ENCODE measurements at regions not wholly inside any gene's neighbourhood (a gene's known extent, or its start where the extent isn't known, plus 50 kb on each side); places are given as distances from the start of the nearest gene placed in this dataset.

GRCh38 chr4:189081826-189082225, 858.8 kb upstream of the FRG1 start:
- H3K36me3 Mint-ChIP-seq (ENCODE audit: low read depth), result no peaks in the 10 kb centered on the region
- ATAC-seq (no peak), DNase-seq (no peak)
- no peak overlapping the region for H3K27ac Mint-ChIP-seq
- intact Hi-C loops (cut with DNase I, micrococcal nuclease), result no loop called here
- H3K9me3 Mint-ChIP-seq (ENCODE audit: low read depth), result peaks cover 9% of the 10 kb centered on the region
- POLR2A ChIA-PET, result no interaction called here
- no peaks in the 10 kb centered on the region for H3K4me1 Mint-ChIP-seq
- no peak overlapping the region for H3K4me3 Mint-ChIP-seq
- H3K27me3 Mint-ChIP-seq, result no peaks in the 10 kb centered on the region
- CTCF ChIA-PET, result no interaction called here

GRCh38 chr4:189083769-189084168, 856.9 kb upstream of the FRG1 start:
- ChIA-PET POLR2A (no interaction called here), CTCF (no interaction called here)
- Mint-ChIP-seq H3K9me3 (ENCODE audit: low read depth) (peaks cover 10% of the 10 kb centered on the region), H3K27me3 (no peaks in the 10 kb centered on the region), H3K36me3 (ENCODE audit: low read depth) (no peaks in the 10 kb centered on the region), H3K4me1 (no peaks in the 10 kb centered on the region), H3K27ac (no peak overlapping the region), H3K4me3 (no peak overlapping the region)
- intact Hi-C loops (cut with DNase I, micrococcal nuclease), result no loop called here
- no peak for ATAC-seq
- no peak for DNase-seq

GRCh38 chr4:189084671-189085070, 856.0 kb upstream of the FRG1 start:
- ChIA-PET CTCF (no interaction called here), POLR2A (no interaction called here)
- DNase-seq, result no peak
- H3K27me3 Mint-ChIP-seq, result no peaks in the 10 kb centered on the region
- no peak overlapping the region for H3K27ac Mint-ChIP-seq
- no peak for ATAC-seq
- no peak overlapping the region for H3K4me3 Mint-ChIP-seq
- no peaks in the 10 kb centered on the region for H3K4me1 Mint-ChIP-seq
- no peaks in the 10 kb centered on the region for H3K36me3 Mint-ChIP-seq (ENCODE audit: low read depth)
- peaks cover 12% of the 10 kb centered on the region for H3K9me3 Mint-ChIP-seq (ENCODE audit: low read depth)
- intact Hi-C loops (cut with DNase I, micrococcal nuclease), result no loop called here

DNA sequence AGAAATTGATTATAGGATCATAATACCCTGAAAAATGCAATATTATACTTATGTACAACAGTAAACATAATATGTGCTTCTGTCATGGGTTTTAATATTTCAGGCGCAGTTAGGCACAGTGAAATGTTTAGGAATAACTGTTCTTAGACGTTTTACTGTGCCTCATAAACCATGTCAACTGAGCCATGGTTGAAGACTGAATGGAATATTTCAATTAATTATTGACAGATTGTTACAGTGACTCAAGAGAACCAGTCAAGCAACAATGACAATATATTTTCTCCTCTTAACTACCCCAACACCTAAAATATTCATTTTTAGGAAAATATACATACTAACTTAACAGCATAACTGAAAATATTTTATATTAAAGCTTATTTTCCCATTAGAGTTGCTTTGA, 852.7 kb upstream of the FRG1 start:
- ChIA-PET CTCF (no interaction called here), POLR2A (no interaction called here)
- Mint-ChIP-seq H3K36me3 (ENCODE audit: low read depth) (no peaks in the 10 kb centered on the region), H3K27ac (no peak overlapping the region), H3K9me3 (ENCODE audit: low read depth) (peaks cover 14% of the 10 kb centered on the region), H3K27me3 (no peaks in the 10 kb centered on the region), H3K4me1 (no peaks in the 10 kb centered on the region), H3K4me3 (no peak overlapping the region)
- ATAC-seq (no peak), DNase-seq (no peak)
- intact Hi-C loops (cut with DNase I, micrococcal nuclease), result no loop called here

- POLR2A ChIA-PET, result no interaction called here
Measured at GRCh38 chr4:189088780-189089179, 851.9 kb upstream of the FRG1 start.

DNA sequence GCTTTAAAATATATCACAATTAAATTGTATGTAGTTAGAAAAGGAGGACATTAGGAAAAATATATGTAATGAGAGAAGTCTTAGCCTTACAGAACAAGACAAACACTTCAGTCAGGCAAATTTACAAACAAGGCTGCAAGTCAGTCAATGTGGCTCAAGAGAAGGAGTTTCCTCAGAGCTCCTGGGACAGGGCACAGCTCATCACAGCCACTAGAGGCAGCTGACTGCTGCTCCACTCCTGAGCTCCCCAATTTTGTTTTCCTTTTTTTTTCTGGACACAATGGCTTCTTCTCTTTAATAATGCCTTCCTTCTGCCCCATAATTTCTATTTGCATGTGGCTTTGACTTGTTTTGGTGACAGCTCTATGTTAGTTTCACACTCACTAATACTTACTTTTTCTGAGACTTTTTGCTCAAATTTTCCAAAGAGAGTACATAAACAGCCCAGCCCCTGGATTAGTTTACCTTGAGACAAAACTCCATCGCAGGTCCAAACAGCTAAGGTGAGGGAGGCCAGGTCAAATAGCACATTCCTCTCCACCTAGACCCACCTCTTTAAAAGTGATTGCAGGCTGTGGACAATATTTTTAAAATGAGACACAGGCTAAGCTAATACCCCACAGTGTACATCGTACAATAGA, 850.4 kb upstream of the FRG1 start:
- peaks cover 11% of the 10 kb centered on the region for H3K9me3 Mint-ChIP-seq (ENCODE audit: low read depth)
- no peak overlapping the region for H3K4me3 Mint-ChIP-seq
- no peak for DNase-seq
- no peaks in the 10 kb centered on the region for H3K36me3 Mint-ChIP-seq (ENCODE audit: low read depth)
- no peaks in the 10 kb centered on the region for H3K4me1 Mint-ChIP-seq
- POLR2A ChIA-PET, result interaction anchor here (0.6 kb wide), 1 partner anchor 31 kb away, joined by 5 read pairs; no protein-coding TSS in a partner anchor
- no peaks in the 10 kb centered on the region for H3K27me3 Mint-ChIP-seq
- no peak overlapping the region for H3K27ac Mint-ChIP-seq
- CTCF ChIA-PET, result interaction anchor here (0.8 kb wide), 1 partner anchor 27 kb away, joined by 3 read pairs; no protein-coding TSS in a partner anchor
- intact Hi-C loops (cut with DNase I, micrococcal nuclease), result no loop called here
- ATAC-seq, result no peak

More at GRCh38 chr4:189088780-189089179, 851.9 kb upstream of the FRG1 start:
- Mint-ChIP-seq H3K4me3 (no peak overlapping the region), H3K36me3 (ENCODE audit: low read depth) (no peaks in the 10 kb centered on the region), H3K4me1 (no peaks in the 10 kb centered on the region), H3K27me3 (no peaks in the 10 kb centered on the region), H3K27ac (no peak overlapping the region), H3K9me3 (ENCODE audit: low read depth) (peaks cover 14% of the 10 kb centered on the region)
- CTCF ChIA-PET, result no interaction called here
- DNase-seq, result no peak
- intact Hi-C loops (cut with DNase I, micrococcal nuclease), result no loop called here
- no peak for ATAC-seq

GRCh38 chr4:189092581-189092980, 848.1 kb upstream of the FRG1 start:
- ChIA-PET CTCF (no interaction called here), POLR2A (no interaction called here)
- ATAC-seq (no peak), DNase-seq (peak; percentile 5)
- Mint-ChIP-seq H3K27me3 (no peaks in the 10 kb centered on the region), H3K27ac (no peak overlapping the region), H3K36me3 (ENCODE audit: low read depth) (no peaks in the 10 kb centered on the region), H3K4me3 (no peak overlapping the region), H3K9me3 (ENCODE audit: low read depth) (peaks cover 11% of the 10 kb centered on the region), H3K4me1 (no peaks in the 10 kb centered on the region)
- intact Hi-C loops (cut with DNase I, micrococcal nuclease), result no loop called here

DNA sequence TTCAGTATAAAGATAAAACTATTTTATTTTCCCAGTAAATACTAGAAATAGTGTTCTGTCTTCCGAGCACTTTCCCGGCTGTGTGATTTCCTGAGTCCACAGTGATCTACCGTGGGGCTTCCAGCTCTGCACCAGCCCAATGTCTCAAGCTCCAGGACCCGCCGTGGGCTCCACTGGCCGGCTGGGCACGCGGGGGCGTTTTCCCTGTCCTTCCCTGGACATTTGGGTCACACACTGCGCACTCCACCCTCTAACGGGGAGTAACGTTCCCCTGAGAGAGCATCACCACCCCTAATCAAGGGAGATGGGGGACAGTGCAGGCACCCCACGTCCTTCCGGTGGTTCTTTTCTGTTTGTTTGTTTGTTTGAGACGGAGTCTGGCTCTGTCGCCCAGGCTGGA, 844.6 kb upstream of the FRG1 start:
- Mint-ChIP-seq H3K4me1 (no peaks in the 10 kb centered on the region), H3K36me3 (ENCODE audit: low read depth) (no peaks in the 10 kb centered on the region), H3K9me3 (ENCODE audit: low read depth) (peaks cover 6% of the 10 kb centered on the region), H3K27me3 (no peaks in the 10 kb centered on the region), H3K4me3 (no peak overlapping the region), H3K27ac (no peak overlapping the region)
- ChIA-PET POLR2A (no interaction called here), CTCF (no interaction called here)
- DNase-seq (no peak), ATAC-seq (no peak)
- intact Hi-C loops (cut with DNase I, micrococcal nuclease), result no loop called here

GRCh38 chr4:189096717-189097116, 844.0 kb upstream of the FRG1 start:
- ChIA-PET POLR2A (no interaction called here), CTCF (no interaction called here)
- no peaks in the 10 kb centered on the region for H3K4me1 Mint-ChIP-seq
- H3K9me3 Mint-ChIP-seq (ENCODE audit: low read depth), result peaks cover 6% of the 10 kb centered on the region
- no peak overlapping the region for H3K4me3 Mint-ChIP-seq
- H3K36me3 Mint-ChIP-seq (ENCODE audit: low read depth), result no peaks in the 10 kb centered on the region
- no peak for ATAC-seq
- no peak for DNase-seq
- H3K27me3 Mint-ChIP-seq, result no peaks in the 10 kb centered on the region
- H3K27ac Mint-ChIP-seq, result no peak overlapping the region
- intact Hi-C loops (cut with DNase I, micrococcal nuclease), result no loop called here

DNA sequence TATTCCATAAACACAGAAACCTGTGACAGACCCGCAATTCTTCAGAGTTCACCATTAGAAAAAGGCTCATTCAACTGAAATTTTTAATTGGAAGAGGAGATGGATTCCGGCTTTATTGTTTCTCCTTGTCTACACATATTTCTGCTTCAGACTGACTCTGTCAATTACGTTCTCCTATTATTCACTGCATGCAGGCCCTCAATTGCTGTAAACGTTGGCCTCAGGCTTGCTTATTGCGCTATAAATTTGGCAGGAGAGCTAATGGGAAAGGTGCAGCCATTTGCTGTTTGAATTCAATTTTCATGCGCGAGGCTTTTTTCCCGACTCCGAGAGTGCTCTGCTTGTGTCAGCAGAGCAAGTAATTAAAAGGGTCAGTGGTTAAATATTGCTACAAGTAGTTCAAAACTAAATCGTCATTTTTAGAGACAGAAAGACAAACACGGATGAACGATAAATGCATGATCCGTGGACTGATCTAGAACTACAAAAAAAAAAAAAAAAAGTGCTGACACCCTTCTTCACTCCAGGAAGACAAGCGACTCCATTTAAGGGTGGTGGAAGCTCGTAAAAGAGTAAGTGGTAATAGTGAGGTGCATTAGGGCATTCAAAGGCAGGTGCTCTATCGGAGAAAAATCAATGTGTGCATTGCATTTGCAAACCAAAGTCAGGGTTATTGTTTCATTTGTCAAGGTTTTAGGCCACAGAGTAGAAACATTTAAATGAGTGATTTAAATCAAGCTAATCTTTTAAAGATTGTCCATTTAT, 841.6 kb upstream of the FRG1 start:
- ATAC-seq (no peak), DNase-seq (no peak)
- Mint-ChIP-seq H3K36me3 (ENCODE audit: low read depth) (no peaks in the 10 kb centered on the region), H3K4me3 (no peak overlapping the region), H3K4me1 (no peaks in the 10 kb centered on the region), H3K27me3 (no peaks in the 10 kb centered on the region), H3K9me3 (ENCODE audit: low read depth) (peaks cover 2% of the 10 kb centered on the region), H3K27ac (no peak overlapping the region)
- intact Hi-C loops (cut with DNase I, micrococcal nuclease), result no loop called here
- POLR2A ChIA-PET, result no interaction called here
- CTCF ChIA-PET, result no interaction called here

DNA sequence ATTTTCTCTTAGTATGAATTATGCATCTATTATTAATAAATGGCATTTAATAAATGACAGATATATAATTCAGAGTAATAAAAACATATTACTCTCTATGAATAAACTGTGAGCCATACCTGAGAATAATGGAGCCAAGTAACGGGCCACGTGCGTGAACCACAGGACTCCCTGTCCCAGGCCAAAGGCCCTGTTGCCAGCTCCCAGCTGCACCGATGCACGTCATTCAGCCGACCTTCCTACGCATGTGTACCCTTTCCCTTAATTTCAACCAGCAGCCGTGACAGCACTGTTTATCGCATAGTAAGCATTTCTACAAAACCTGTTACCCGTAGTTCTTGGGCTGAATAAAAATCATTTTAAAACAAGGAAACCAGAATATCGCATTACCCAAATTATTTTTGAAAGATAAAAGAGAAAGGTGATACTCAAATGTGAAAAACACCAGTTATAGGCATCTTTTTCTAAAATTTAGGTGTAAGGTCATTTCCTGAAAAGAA, 827.2 kb upstream of the FRG1 start:
- ChIA-PET CTCF (no interaction called here), POLR2A (no interaction called here)
- Mint-ChIP-seq H3K36me3 (ENCODE audit: low read depth) (no peaks in the 10 kb centered on the region), H3K27me3 (no peaks in the 10 kb centered on the region), H3K4me1 (no peaks in the 10 kb centered on the region), H3K27ac (no peak overlapping the region), H3K4me3 (no peak overlapping the region), H3K9me3 (ENCODE audit: low read depth) (no peaks in the 10 kb centered on the region)
- intact Hi-C loops (cut with DNase I, micrococcal nuclease), result no loop called here
- ATAC-seq, result no peak
- no peak for DNase-seq

DNA sequence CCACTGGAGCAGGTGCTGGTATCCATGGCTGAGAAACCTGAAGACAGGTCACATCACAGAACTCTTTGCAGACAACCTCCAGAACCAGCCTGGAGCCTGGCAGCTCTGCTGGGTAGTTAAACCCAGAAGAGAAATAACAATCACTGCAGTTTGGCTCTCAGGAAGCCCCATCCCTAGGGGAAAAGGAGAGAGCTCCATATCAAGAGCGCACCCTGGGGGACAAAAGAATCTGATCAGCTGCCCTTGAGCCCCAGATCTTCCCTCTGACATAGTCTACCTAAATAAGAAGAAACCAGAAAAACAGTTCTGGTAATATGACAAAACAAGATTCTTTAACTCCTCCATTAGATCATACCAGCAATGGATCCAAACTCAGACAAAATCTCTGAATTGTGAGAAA, 823.2 kb upstream of the FRG1 start:
- no peaks in the 10 kb centered on the region for H3K36me3 Mint-ChIP-seq (ENCODE audit: low read depth)
- ChIA-PET POLR2A (no interaction called here), CTCF (no interaction called here)
- H3K27ac Mint-ChIP-seq, result no peak overlapping the region
- H3K27me3 Mint-ChIP-seq, result no peaks in the 10 kb centered on the region
- no peak overlapping the region for H3K4me3 Mint-ChIP-seq
- peaks cover 6% of the 10 kb centered on the region for H3K9me3 Mint-ChIP-seq (ENCODE audit: low read depth)
- intact Hi-C loops (cut with DNase I, micrococcal nuclease), result no loop called here
- ATAC-seq (no peak), DNase-seq (no peak)
- no peaks in the 10 kb centered on the region for H3K4me1 Mint-ChIP-seq
